ENCODE measurements at regions not wholly inside any gene's neighbourhood (a gene's known extent, or its start where the extent isn't known, plus 50 kb on each side); places are given as distances from the start of the nearest gene placed in this dataset.

GRCh38 chr5:68140763-68141162 lies 74.8 kb upstream of the PIK3R1 start:
- no peak for TF ChIP-seq ZNF23 (tag by site-specific recombination; IDR thresholded peaks at IDR 0.05; ENCODE audit: borderline replicate concordance)
- TF ChIP-seq ZNF501 (tag by site-specific recombination; IDR thresholded peaks at IDR 0.05) = no peak
- TF ChIP-seq ZNF768 (tag by site-specific recombination; IDR thresholded peaks at IDR 0.05) = no peak
- TF ChIP-seq ZNF654 (tag by site-specific recombination; IDR thresholded peaks at IDR 0.05; ENCODE audit: low read depth) = no peak
- TF ChIP-seq HOXD13 (CRISPR knock-in tag; IDR thresholded peaks at IDR 0.05; ENCODE audit: borderline replicate concordance) = no peak
- no peak for TF ChIP-seq GLI4 (tag by site-specific recombination; IDR thresholded peaks at IDR 0.05)
- POLR2A ChIA-PET = no interaction called here
- Histone ChIP-seq H3K27ac (ENCODE audit: extremely low read depth, low read depth, low read length) (no peak overlapping the region), H3K4me3 (ENCODE audit: low read depth, low read length) (no peak overlapping the region), H3K36me3 (ENCODE audit: control insufficient read depth in 2 of 2, insufficient read depth in 1 of 2, low read length in 2 of 2) (no peaks in the 10 kb centered on the region), H3K4me1 (ENCODE audit: control insufficient read depth, insufficient read depth, low read length) (peaks cover 3% of the 10 kb centered on the region; the same call in 1 of the 2 replicates), H3K9me3 (ENCODE audit: control insufficient read depth, insufficient read depth, low read depth, low read length) (no peaks in the 10 kb centered on the region)
- CTCF ChIA-PET = interaction anchor here (0.6 to 2.1 kb wide), 2 partner anchors 112 to 129 kb away, joined by 3 to 5 read pairs; no protein-coding TSS in a partner anchor

GRCh38 chr5:68139611-68140441 lies 75.7 kb upstream of the PIK3R1 start:
- H3K4me1 ChIP-seq (ENCODE audit: control insufficient read depth, insufficient read depth, low read length) = peaks cover 3% of the 10 kb centered on the region; the same call in 1 of the 2 replicates
- CTCF ChIA-PET = interaction anchor here (0.6 to 2.1 kb wide), 2 partner anchors 113 to 130 kb away, joined by 3 to 5 read pairs; no protein-coding TSS in a partner anchor
- no peaks in the 10 kb centered on the region for H3K9me3 ChIP-seq (ENCODE audit: control insufficient read depth, insufficient read depth, low read depth, low read length)
- no peak overlapping the region for H3K4me3 ChIP-seq (ENCODE audit: low read depth, low read length)
- H3K36me3 ChIP-seq (ENCODE audit: control insufficient read depth in 2 of 2, insufficient read depth in 1 of 2, low read length in 2 of 2) = no peaks in the 10 kb centered on the region
- peak; percentile 27; the same call in 1 of the 2 replicates for TF ChIP-seq KLF17 (tag by site-specific recombination; IDR thresholded peaks at IDR 0.05)
- no peak for TF ChIP-seq ZNF837 (tag by site-specific recombination; IDR thresholded peaks at IDR 0.05)
- peak; percentile 47 for TF ChIP-seq ZBTB21 (tag by site-specific recombination; IDR thresholded peaks at IDR 0.05)
- peak; percentile 24; the same call in 1 of the 2 replicates for TF ChIP-seq PRDM6 (tag by site-specific recombination; IDR thresholded peaks at IDR 0.05)
- TF ChIP-seq SP7 (tag by site-specific recombination; IDR thresholded peaks at IDR 0.05) = peak; percentile 100
- peak; percentile 43; the same call in 1 of the 2 replicates for TF ChIP-seq TCF7L2 (IDR thresholded peaks at IDR 0.05; ENCODE audit: borderline replicate concordance, low read depth, low read length)
- no peak for TF ChIP-seq ZNF654 (tag by site-specific recombination; IDR thresholded peaks at IDR 0.05; ENCODE audit: low read depth)
- no peak for TF ChIP-seq REST (tag by site-specific recombination; IDR thresholded peaks at IDR 0.05)
- TF ChIP-seq BCL6B (tag by site-specific recombination; IDR thresholded peaks at IDR 0.05) = peak; percentile 60
- POLR2A ChIA-PET = no interaction called here
- no peak overlapping the region for H3K27ac ChIP-seq (ENCODE audit: extremely low read depth, low read depth, low read length)

Measured in HEK293 (cell line).